Right renal cortex interstitium (tissue), 3 donors: ENCODE measurements at regions not wholly inside any gene's neighbourhood (a gene's known extent, or its start where the extent isn't known, plus 50 kb on each side); places are given as distances from the start of the nearest gene placed in this dataset.
A peak's percentile ranks its signal among the peaks of the same experiment; 100 is the strongest.

Experiments used
- DNase-seq, 3 donors: peaks; one replicate each; pipeline ENCODE4 v3.0.0-alpha.2; 2013; ENCODE audit warnings: low read depth in 3 of 3, low spot score in 2 of 3

DNA sequence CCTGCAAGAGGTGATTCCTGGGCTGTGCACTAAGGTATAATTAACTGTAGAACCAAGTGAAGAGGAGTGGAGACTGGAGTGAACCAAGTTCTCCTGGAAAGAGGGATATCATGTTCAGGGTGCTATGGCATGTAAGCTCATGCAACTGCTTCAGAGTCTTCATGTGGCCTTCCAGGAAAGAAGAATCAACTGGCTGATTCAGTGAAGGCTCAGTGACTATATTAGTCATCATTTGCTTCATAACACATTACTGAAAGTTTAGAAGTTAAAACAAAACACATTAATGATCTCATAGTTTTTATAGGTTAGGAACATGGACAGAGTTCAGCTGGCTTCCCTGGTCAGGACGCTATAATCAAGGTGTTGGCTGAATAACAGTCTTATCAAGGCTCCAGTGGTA is 1200.8 kb upstream of the GYPC start:
- no peak for DNase-seq

- no peak for DNase-seq
Measured at GRCh38 chr2:125456693-125457363, 1199.1 kb upstream of the GYPC start.

DNA sequence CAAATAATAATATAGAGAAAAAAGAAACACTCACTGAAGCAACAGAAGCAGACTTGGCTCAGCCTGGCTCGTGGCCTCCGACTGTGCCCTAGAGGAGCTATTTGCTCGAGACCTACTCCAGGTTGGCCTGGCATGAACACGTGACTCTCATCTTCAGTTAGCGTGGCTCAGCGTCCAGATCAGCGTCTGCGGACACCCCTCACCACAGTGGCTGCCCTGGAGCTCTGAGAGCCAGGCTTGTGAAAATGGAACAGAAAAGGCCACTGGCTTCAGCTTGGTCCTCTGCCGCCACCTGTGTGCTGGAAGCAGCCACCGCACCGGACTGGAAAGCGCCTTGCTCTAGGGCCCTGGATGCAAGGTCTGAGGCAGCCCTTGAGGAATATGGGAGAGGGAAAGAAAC is 1184.0 kb upstream of the GYPC start:
- peak in 1 of 3 donors; percentile 1 for DNase-seq

DNA sequence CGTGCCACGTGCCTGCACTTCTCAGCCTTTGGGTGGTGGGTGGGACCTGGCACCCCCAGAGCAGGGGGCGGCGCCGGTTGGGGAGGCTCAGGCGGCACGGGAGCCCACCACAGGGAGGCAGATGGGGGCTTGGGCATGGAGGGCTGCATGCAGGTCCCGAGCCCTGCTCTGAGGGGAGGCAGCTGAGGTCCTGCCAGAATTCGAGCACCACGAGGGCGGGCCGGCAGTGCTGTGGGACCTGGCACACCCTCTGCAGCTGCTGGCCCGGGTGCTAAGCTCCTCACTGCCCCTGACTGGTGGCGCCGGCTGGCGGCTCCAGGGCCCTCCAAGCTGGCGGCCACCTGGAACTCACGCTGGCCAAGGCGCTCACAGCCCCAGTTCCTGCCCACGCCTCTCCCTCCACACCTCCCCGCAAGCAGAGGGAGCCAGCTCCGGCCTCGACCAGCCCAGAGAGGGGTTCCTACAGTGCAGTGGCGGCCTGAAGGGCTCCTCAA is 1176.8 kb upstream of the GYPC start:
- DNase-seq: no peak

DNA sequence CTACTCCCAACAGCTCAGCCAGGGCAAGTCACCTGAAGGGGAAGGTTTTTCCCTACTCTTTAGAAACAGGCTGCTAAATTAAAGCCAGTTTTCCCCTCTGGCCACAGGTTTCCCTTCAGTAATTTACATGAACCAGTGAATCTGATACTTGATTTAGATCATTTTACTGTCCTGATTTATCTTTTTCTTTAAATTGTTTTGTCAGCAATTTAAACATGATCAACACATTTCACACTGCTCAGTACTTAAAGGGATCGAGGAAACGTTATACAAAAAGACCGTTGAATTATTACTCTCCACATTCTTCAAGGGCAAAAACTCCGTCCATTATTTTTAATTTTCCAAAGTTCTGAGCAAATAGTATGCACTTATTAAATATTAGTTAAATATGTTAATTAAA is 1165.7 kb upstream of the GYPC start:
- no peak for DNase-seq

DNA sequence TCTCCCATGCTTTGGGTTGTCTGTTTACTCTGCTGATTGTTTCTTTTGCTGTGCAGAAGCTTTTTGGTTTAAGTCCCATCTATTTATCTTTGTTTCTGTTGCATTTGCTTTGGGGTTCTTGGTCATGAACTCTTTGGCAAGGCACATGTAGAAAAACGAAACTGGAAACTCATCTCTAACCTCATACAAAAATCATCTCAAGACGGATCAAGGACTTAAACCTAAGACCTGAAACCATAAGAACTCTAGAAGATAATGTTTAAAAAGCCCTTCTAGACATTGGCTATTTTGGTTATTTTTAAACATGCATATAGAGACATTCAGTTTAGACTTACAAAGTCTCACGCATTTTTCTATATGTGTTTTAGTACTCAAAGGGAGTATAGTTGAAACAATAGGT is 1164.3 kb upstream of the GYPC start:
- DNase-seq: no peak

DNA sequence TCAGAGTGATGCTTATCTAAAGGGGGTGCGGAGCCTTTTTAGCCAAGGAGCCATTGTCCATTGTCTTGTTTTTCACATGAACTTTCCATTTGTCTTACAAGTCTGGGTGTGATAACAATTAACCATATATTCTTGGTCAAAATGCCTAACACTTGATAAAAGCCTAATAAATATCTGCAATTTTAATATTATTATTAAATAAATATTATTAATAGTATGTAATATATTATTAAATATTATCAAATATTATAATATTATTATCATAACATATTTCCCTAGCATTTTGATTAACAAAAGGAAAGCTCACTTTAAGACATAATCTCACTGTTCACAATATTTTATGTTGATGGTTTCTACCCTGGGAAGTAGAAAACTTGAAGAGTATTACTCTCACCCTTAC is 1143.6 kb upstream of the GYPC start:
- DNase-seq: no peak

- no peak for DNase-seq
Measured at GRCh38 chr2:125516496-125517109, 1139.4 kb upstream of the GYPC start.

DNA sequence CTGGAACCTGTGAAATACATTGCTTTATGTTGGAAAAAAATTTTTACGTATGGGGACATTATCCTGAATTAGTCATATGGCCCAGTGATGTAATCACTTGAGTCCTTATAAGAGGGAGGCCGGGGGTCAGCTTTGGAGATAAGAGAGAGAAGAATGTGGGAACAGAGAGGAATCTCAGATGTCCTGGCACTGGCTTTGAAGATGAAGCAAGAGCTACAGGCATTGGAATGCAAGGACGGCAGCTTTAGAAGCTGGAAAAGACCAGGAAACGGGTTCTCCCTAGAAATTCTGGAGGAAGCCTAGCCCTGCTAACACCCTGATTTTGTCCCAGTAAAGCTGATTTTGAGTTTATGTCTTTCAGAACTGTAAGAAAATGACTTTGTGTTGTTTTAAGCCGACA is 1129.9 kb upstream of the GYPC start:
- no peak for DNase-seq

GRCh38 chr2:125535089-125535488 is 1120.9 kb upstream of the GYPC start:
- no peak for DNase-seq

GRCh38 chr2:125543968-125544514 is 1111.9 kb upstream of the GYPC start:
- no peak for DNase-seq

DNA sequence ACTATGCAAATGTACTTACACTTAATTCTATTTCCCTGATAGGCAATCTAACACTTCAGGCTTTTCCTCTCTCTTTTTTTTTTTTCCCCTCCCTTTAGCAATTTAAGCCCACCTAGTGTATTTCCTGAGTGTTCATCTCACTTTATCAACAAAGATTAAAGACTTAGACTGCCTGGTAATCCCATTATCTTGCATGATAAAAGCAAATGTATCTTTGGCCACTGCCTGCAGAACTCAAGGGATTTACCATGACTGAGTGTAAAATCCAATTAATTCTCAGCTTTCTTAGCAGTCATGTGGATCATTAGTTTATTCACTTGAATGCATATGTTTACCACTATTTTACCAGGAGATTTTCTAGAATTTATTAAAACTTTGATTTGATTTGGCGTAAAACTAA is 1102.2 kb upstream of the GYPC start:
- DNase-seq: no peak

- no peak for DNase-seq
Measured at GRCh38 chr2:125554956-125555355, 1101.0 kb upstream of the GYPC start.

DNA sequence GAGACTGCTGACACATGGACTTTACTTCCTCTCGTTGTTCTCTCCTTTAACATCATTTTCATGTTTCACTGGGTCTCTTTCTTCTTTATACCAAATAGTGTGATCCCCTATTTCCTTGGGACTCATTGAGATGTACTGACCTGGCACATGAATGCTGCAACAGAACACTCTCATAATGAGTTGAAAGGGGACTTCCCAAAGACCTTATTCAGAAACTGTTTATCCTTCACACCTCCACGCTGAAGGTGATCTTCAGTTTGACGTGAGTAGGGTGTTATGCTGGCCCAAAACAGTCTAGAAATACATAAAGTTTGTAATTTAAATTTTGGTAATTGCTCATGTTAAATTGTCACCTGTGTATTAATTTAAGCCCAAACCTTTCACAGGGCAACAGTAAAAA is 1096.8 kb upstream of the GYPC start:
- no peak for DNase-seq

DNA sequence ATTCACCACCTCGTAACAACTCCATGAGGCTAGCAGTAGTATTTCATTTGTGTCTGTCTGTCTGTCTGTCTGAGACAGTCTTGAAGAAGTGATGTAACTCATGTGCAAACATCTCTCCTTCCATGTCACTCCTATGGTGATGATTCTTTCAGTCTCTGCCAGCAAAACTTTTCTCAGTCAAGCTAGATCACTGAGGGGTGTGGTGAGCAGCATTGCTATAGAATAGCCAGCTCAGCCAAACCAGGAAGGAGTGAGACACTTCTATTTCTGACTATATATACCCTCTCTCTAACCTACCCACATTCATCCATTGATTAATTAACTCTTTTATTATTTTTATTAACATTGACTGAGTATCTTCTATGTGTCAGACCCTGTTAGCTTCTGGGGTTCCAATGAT is 1095.1 kb upstream of the GYPC start:
- no peak for DNase-seq

DNA sequence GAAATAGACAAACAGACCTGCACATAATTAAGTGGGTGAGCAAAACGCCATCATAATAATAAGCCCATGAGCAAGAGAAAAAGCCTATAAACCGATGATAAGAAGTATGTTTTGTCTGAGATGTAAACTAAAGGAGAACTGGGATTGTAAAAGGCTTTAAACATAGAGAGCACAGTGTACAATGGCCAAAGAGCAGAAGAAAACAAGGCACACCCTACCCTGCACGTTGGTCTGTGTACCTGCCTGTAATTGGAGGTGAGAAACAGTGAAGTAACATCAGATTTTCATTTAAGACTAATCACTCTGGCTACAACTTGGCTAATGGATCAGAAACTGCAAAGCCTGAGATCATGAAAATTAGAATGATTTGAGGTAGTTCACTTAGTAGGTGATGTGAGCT is 1094.7 kb upstream of the GYPC start:
- DNase-seq: no peak

DNA sequence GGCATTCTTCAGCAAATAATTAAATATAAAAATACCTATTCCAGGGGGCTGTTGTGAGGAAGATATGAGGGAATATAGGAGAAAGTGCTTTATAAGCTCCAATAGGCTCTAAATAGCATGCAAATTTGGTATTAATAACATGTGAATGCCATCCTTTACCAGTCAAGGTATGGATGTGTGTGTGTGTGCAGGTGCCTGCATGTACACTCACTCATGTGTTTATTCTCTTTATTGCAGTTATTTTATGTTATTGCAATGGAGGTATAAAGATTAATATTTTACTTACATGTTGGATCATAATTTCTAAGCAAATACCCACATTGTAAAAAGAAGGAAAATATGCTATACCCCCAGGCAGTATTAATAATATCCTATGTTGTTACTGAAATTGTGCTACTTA is 1093.0 kb upstream of the GYPC start:
- DNase-seq: no peak

DNA sequence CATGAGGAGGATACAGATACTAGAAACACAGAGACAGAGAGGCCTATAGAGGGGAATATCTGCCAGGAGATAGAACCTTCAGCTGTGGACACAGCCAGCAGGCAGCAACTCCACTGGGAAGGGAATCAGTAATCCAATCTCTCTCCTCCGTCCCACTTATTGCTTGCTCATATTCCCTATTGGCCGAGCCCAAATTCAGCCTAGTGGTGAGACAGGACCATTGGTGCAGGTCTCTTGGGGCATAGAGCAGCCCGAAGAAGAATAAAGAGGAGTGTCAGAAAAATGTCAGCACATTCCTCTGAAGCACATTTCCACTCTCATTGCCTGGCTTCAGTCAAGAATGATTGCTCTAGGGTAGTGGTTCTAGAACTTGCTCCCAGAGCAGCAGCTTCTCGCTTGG is 1091.5 kb upstream of the GYPC start:
- no peak for DNase-seq

DNA sequence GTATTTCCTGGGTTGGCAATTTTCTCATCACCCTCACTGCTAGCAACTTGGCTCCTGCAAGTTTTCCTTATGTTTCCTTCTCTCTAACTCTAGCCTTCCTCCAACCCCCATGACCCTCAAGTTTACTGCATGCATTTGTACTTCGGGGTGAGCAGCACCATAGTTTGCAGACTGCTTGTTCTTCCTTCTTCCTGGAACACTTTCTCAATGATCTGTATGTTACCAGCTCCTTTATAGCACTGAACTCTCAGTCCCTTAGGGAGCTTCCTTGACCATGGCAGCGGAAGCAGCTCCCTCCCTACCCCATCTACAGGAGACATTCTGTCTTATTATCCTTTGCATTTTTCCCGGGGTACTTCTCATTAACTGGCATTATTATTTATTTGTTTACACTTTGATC is 1089.5 kb upstream of the GYPC start:
- no peak for DNase-seq

DNA sequence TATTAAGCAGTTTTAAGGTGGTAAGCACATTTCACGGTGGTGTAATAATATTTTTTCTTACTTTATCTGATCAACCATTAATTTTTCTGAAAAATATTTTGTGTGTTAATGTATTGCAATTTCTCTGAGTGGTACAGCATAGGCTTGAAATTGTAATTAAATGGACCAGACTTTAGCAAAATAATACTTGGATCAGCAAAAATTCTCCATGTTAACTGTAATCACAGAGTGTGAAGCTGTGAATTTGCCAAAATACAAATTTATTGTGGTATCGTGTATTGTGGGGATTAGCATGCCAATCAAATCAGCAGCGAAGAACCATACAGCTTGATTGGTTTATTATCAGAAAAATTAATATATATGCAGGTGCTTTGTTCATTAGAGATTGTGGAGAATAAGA is 1088.9 kb upstream of the GYPC start:
- no peak for DNase-seq

DNA sequence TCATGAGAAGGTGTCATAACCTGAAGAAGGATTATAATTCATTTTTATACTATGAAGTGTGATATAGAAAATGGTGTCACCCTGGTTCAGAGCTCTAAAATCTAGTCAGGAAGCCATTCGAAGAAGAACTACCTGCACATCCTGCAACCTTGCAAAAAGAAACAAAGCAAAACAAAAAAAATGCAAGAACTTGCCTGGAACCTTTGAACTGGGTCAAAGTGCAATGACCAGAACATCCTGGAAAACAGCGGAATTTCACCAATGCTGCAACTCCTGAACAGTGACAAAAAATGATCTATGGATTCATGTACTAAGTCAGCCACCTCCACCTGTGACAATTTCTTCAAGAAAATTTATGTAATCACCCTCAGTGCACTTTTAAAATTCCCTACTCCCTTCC is 1083.3 kb upstream of the GYPC start:
- no peak for DNase-seq

GRCh38 chr2:125573432-125573831 is 1082.5 kb upstream of the GYPC start:
- no peak for DNase-seq
